SKM-1 treated with dmso at 0.1 percent for 144 hours (cell line): ENCODE measurements at regions not wholly inside any gene's neighbourhood (a gene's known extent, or its start where the extent isn't known, plus 50 kb on each side); places are given as distances from the start of the nearest gene placed in this dataset.

Experiments used
- DNase-seq: peaks from one replicate; lab custom pipeline; 2025; ENCODE audit not compliant: unreplicated experiment; lab: John Stamatoyannopoulos, UW

- no peak for DNase-seq
Observed at GRCh38 chr2:19559596-19560240, 201.3 kb upstream of the OSR1 start.

GRCh38 chr2:19556648-19557047 is 198.2 kb upstream of the OSR1 start:
- DNase-seq = no peak

GRCh38 chr2:19554520-19554919 is 196.1 kb upstream of the OSR1 start:
- no peak for DNase-seq

- no peak for DNase-seq
Observed at GRCh38 chr2:19552270-19552669, 193.8 kb upstream of the OSR1 start.

- no peak for DNase-seq
Observed at GRCh38 chr2:19550750-19551149, 192.3 kb upstream of the OSR1 start.

- DNase-seq = no peak
Observed at GRCh38 chr2:19549821-19550220, 191.4 kb upstream of the OSR1 start.

- no peak for DNase-seq
Observed at GRCh38 chr2:19548116-19548515, 189.7 kb upstream of the OSR1 start.

- DNase-seq = no peak
Observed at GRCh38 chr2:19547321-19547720, 188.9 kb upstream of the OSR1 start.

- DNase-seq = no peak
Observed at GRCh38 chr2:19545507-19545906, 187.1 kb upstream of the OSR1 start.

GRCh38 chr2:19543663-19544383 is 185.4 kb upstream of the OSR1 start:
- no peak for DNase-seq

- no peak for DNase-seq
Observed at GRCh38 chr2:19542796-19543662, 184.6 kb upstream of the OSR1 start.

- no peak for DNase-seq
Observed at GRCh38 chr2:19541884-19542283, 183.5 kb upstream of the OSR1 start.

- no peak for DNase-seq
Observed at GRCh38 chr2:19540739-19541525, 182.5 kb upstream of the OSR1 start.

GRCh38 chr2:19538411-19538963 is 180.1 kb upstream of the OSR1 start:
- DNase-seq = no peak

GRCh38 chr2:19536136-19536535 is 177.7 kb upstream of the OSR1 start:
- DNase-seq = no peak

GRCh38 chr2:19532547-19533196 is 174.2 kb upstream of the OSR1 start:
- DNase-seq = no peak

- DNase-seq = no peak
Observed at GRCh38 chr2:19529677-19530076, 171.3 kb upstream of the OSR1 start.

- no peak for DNase-seq
Observed at GRCh38 chr2:19527771-19528170, 169.3 kb upstream of the OSR1 start.

- no peak for DNase-seq
Observed at GRCh38 chr2:19525313-19525712, 166.9 kb upstream of the OSR1 start.

- no peak for DNase-seq
Observed at GRCh38 chr2:19519045-19519444, 160.6 kb upstream of the OSR1 start.
